ENCODE measurements at regions not wholly inside any gene's neighbourhood (a gene's known extent, or its start where the extent isn't known, plus 50 kb on each side); places are given as distances from the start of the nearest gene placed in this dataset.

DNA sequence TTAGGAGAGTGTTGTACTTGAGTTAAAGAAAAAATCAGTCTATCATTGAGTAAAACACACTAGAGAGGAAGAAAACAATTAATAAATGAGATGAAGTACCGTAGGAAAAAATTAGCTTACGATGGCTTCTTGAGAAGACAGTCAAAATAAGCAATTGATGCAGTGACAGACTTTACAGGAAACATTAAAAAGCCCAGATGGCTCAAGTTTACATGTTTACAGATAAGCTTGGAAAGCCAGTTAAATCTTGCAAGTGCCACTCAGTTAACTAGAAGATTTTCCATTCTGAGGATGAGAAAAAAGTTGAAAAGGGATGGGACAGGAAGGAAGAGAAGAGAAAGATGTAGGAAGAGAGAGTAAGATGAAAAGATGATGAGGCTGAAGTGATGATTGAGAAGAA lies 288.8 kb upstream of the FERMT1 start:
- DNase-seq: no peak
- no peak overlapping the region for H3K4me3 ChIP-seq
- no peaks in the 10 kb centered on the region for H3K9me3 ChIP-seq
- H3K27me3 ChIP-seq (replicated peaks in 1 of 7): no peaks in the 10 kb centered on the region
- TF ChIP-seq POLR2AphosphoS5 (IDR thresholded peaks at IDR 0.05) (no peak), POLR2A (IDR thresholded peaks at IDR 0.05) (no peak)
- TF ChIP-seq, protein P1, sequence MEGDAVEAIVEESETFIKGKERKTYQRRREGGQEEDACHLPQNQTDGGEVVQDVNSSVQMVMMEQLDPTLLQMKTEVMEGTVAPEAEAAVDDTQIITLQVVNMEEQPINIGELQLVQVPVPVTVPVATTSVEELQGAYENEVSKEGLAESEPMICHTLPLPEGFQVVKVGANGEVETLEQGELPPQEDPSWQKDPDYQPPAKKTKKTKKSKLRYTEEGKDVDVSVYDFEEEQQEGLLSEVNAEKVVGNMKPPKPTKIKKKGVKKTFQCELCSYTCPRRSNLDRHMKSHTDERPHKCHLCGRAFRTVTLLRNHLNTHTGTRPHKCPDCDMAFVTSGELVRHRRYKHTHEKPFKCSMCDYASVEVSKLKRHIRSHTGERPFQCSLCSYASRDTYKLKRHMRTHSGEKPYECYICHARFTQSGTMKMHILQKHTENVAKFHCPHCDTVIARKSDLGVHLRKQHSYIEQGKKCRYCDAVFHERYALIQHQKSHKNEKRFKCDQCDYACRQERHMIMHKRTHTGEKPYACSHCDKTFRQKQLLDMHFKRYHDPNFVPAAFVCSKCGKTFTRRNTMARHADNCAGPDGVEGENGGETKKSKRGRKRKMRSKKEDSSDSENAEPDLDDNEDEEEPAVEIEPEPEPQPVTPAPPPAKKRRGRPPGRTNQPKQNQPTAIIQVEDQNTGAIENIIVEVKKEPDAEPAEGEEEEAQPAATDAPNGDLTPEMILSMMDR (IDR thresholded peaks at IDR 0.05 in 8 of 11, conservative IDR thresholded peaks at IDR 0.05 in 3 of 11): no peak
- H3K27ac ChIP-seq: no peak overlapping the region
- intact Hi-C loops (cut with DNase I; ENCODE audit: low total_unique reads): no loop called here
- no peaks in the 10 kb centered on the region for H3K36me3 ChIP-seq
- 46 to 54% (median 53%) methylated on average over 2 of the region's 2 CpGs for WGBS, 5 donors
- no peaks in the 10 kb centered on the region for H3K4me1 ChIP-seq

DNA sequence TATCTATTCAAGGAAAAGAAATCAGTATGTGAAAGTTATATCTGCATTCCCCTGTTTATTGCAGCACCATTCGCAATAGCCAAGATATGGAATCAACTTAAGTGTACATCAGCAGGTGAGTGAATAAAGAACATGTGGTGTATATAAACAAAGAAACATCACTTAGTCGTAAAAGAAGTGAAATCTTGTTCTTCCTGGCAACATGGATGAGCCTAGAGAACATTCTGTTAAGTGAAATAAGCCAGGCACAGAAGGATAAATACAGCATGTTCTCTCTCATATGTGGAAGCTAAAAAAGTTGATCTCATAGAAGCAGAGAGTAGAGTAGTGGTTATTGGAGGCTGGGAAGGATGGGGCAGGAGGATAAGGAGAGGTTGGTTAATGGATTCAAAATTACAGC lies 287.9 kb upstream of the FERMT1 start:
- DNase-seq: no peak
- 73 to 90% (median 80%) methylated on average over 2 of the region's 2 CpGs for WGBS, 5 donors
- intact Hi-C loops (cut with DNase I; ENCODE audit: low total_unique reads): no loop called here
- Histone ChIP-seq H3K27ac (no peak overlapping the region), H3K4me1 (no peaks in the 10 kb centered on the region), H3K36me3 (no peaks in the 10 kb centered on the region), H3K9me3 (no peaks in the 10 kb centered on the region), H3K27me3 (replicated peaks in 1 of 7) (no peaks in the 10 kb centered on the region), H3K4me3 (no peak overlapping the region)
- TF ChIP-seq POLR2A (IDR thresholded peaks at IDR 0.05) (no peak), POLR2AphosphoS5 (IDR thresholded peaks at IDR 0.05) (no peak)
- TF ChIP-seq, protein P1 (IDR thresholded peaks at IDR 0.05 in 8 of 11, conservative IDR thresholded peaks at IDR 0.05 in 3 of 11): no peak

DNA sequence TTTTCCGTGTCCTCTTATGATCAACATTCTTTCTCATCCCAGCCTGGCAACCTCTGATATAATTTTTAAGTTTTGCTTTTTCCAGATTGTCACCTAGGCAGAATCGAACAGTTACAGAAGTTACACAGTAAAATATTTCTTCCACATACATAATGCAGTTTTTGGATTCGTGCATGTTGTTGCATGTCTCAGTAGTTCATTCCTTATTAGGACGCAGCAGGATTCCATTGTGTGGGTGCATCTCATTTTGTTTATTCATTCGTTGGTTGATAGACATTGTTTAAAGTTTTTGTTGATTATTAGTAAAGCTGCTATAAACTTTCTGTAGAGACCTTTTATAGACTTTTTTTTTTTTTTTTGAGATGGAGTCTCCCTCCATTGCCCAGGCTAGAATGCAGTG lies 284.3 kb upstream of the FERMT1 start:
- no peaks in the 10 kb centered on the region for H3K4me1 ChIP-seq
- H3K4me3 ChIP-seq: no peak overlapping the region
- TF ChIP-seq POLR2AphosphoS5 (IDR thresholded peaks at IDR 0.05): no peak
- no peak for TF ChIP-seq POLR2A (IDR thresholded peaks at IDR 0.05)
- TF ChIP-seq, protein P1 (IDR thresholded peaks at IDR 0.05 in 8 of 11, conservative IDR thresholded peaks at IDR 0.05 in 3 of 11): no peak
- no peaks in the 10 kb centered on the region for H3K27me3 ChIP-seq (replicated peaks in 1 of 7)
- H3K27ac ChIP-seq: no peak overlapping the region
- H3K9me3 ChIP-seq: no peaks in the 10 kb centered on the region
- DNase-seq: no peak
- intact Hi-C loops (cut with DNase I; ENCODE audit: low total_unique reads): no loop called here
- H3K36me3 ChIP-seq: no peaks in the 10 kb centered on the region
- WGBS, 5 donors: 75 to 89% (median 83%) methylated on average over 5 of the region's 5 CpGs

DNA sequence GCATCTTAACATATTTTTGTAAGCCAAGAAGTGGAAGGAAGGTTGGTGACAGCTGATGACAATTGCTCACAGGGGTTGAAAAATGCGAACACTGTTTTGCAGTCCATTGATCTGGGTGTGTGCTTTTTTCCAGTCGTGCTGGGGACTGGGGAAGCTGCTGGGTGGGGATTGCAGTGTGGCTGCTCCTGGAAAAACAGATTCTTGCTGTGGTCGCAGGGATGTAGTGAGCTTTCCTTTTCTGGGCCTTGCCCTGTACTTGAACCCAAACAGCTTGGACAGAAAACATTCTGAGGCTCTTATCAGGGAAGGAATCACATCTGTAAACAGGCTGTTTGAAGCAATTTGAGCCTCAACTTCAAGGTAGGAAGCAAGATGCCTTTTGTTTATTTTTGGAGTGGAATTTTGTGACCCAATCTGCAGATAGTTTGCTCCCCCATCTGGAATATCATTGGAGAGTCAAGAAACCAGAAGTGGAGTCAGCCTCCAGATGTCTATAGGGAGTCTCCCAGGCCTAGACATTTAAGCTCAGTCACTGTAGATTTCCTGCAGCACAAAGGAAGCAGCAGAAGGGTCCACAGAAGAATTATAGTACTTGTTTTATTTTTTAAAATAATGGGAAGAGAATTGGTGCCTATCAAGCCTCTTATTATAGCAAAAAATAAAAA lies 279.2 kb upstream of the FERMT1 start:
- intact Hi-C loops (cut with DNase I; ENCODE audit: low total_unique reads): no loop called here
- WGBS, 5 donors: 22 to 33% (median 29%) methylated on average over 3 of the region's 3 CpGs

More for the DNA sequence above, 279.2 kb upstream of the FERMT1 start:
- H3K4me3 ChIP-seq: no peak overlapping the region
- DNase-seq: no peak
- H3K9me3 ChIP-seq: no peaks in the 10 kb centered on the region
- no peaks in the 10 kb centered on the region for H3K36me3 ChIP-seq
- no peaks in the 10 kb centered on the region for H3K27me3 ChIP-seq (replicated peaks in 1 of 7)
- TF ChIP-seq, protein P1 (IDR thresholded peaks at IDR 0.05 in 8 of 11, conservative IDR thresholded peaks at IDR 0.05 in 3 of 11): no peak
- no peak for TF ChIP-seq POLR2AphosphoS5 (IDR thresholded peaks at IDR 0.05)
- no peak for TF ChIP-seq POLR2A (IDR thresholded peaks at IDR 0.05)
- H3K4me1 ChIP-seq: no peaks in the 10 kb centered on the region
- no peak overlapping the region for H3K27ac ChIP-seq

Measured in spleen (tissue), 11 donors.